Peyer's patch (tissue), 4 donors: ENCODE measurements at regions not wholly inside any gene's neighbourhood (a gene's known extent, or its start where the extent isn't known, plus 50 kb on each side); places are given as distances from the start of the nearest gene placed in this dataset.

Experiments
- CTCF ChIP-seq, 6 experiments: fragments of 450-650 bp in 4 of 6; fragments of 200-600 bp in 2 of 6; sonication (generic) in 1 of 6; IDR thresholded peaks; one replicate each; pipeline ENCODE4 v1.5.1; 2017 to 2019; ENCODE audit warnings: antibody characterized with exemption in 6 of 6, mild to moderate bottlenecking in 3 of 6, moderate library complexity in 1 of 6
- POLR2A ChIP-seq, 2 donors: fragments of 450-650 bp; IDR thresholded peaks; one replicate each; pipeline ENCODE4 v1.5.1; 2017; ENCODE audit warnings: antibody characterized with exemption in 2 of 2, mild to moderate bottlenecking in 2 of 2, moderate library complexity in 2 of 2

GRCh38 chr4:121220698-121221097 is 56.6 kb upstream of the TNIP3 start:
- no peak for TF ChIP-seq CTCF (IDR thresholded peaks at IDR 0.05)
- no peak for TF ChIP-seq POLR2A (IDR thresholded peaks at IDR 0.05)
